ENCODE measurements at regions not wholly inside any gene's neighbourhood (a gene's known extent, or its start where the extent isn't known, plus 50 kb on each side); places are given as distances from the start of the nearest gene placed in this dataset.

GRCh38 chr5:1975898-1976765 is 93.4 kb upstream of the IRX4 start:
- DNase-seq (ENCODE audit: low read depth, low spot score) (no peak), FAIRE-seq (no peak)
- Histone ChIP-seq H3K4me3 (replicated peaks in 1 of 3; ENCODE audit: insufficient read depth in 1 of 3, low read depth in 1 of 3, low read length in 3 of 3) (no peak overlapping the region), H3K27me3 (ENCODE audit: control insufficient read depth in 2 of 2, insufficient read depth in 2 of 2, low read length in 2 of 2) (no peaks in the 10 kb centered on the region), H3K9me3 (replicated peaks; ENCODE audit: control insufficient read depth, insufficient read depth, low read length) (no peaks in the 10 kb centered on the region), H3K4me1 (ENCODE audit: control insufficient read depth, extremely low read depth, insufficient read depth, low read length) (no peaks in the 10 kb centered on the region), H4K20me1 (replicated peaks; ENCODE audit: control insufficient read depth, extremely low read depth, insufficient read depth, low read length) (no peaks in the 10 kb centered on the region), H2AFZ (ENCODE audit: low read depth, low read length) (no peak overlapping the region), H3K27ac (ENCODE audit: insufficient read depth, low read depth, low read length) (no peak overlapping the region), H3K79me2 (ENCODE audit: control insufficient read depth, insufficient read depth, low read length) (no peaks in the 10 kb centered on the region), H3K9me1 (replicated peaks; ENCODE audit: control insufficient read depth, extremely low read depth, insufficient read depth, low read length) (no peaks in the 10 kb centered on the region), H3K4me2 (ENCODE audit: insufficient read depth, low read length) (no peak overlapping the region), H3K36me3 (ENCODE audit: control insufficient read depth in 2 of 2, extremely low read depth in 1 of 2, insufficient read depth in 2 of 2, low read length in 2 of 2) (no peaks in the 10 kb centered on the region), H3K9ac (replicated peaks; ENCODE audit: extremely low read depth, insufficient read depth, low read length) (no peak overlapping the region)
- dilution Hi-C loops (cut with MboI; ENCODE audit: extremely low pct_ligation_motif_present, low sequenced_read_pairs) (no loop called here), intact Hi-C loops (cut with micrococcal nuclease) (no loop called here)
- no peak for TF ChIP-seq CTCF (IDR thresholded peaks at IDR 0.05; ENCODE audit: extremely low read depth in 1 of 2, insufficient read depth in 1 of 2, low read depth in 1 of 2, low read length in 2 of 2)
- no TSS peak for BruUV-seq (replicated peaks)
- CTCF ChIA-PET: no interaction called here
- POLR2A ChIA-PET: no interaction called here

GRCh38 chr5:1975406-1975715 is 92.6 kb upstream of the IRX4 start:
- no peaks in the 10 kb centered on the region for H4K20me1 ChIP-seq (replicated peaks; ENCODE audit: control insufficient read depth, extremely low read depth, insufficient read depth, low read length)
- H3K9me1 ChIP-seq (replicated peaks; ENCODE audit: control insufficient read depth, extremely low read depth, insufficient read depth, low read length): no peaks in the 10 kb centered on the region
- TF ChIP-seq EZH2 (IDR thresholded peaks at IDR 0.05; ENCODE audit: borderline replicate concordance, low read depth, low read length, severe bottlenecking): no peak
- no peak for TF ChIP-seq POLR2AphosphoS5 (IDR thresholded peaks at IDR 0.05; ENCODE audit: insufficient read depth, low read depth, low read length)
- no peak for TF ChIP-seq POLR2A (IDR thresholded peaks at IDR 0.05; ENCODE audit: low read depth, low read length)
- TF ChIP-seq CTCF (IDR thresholded peaks at IDR 0.05; ENCODE audit: extremely low read depth in 1 of 2, insufficient read depth in 1 of 2, low read depth in 1 of 2, low read length in 2 of 2): no peak
- TF ChIP-seq MAX (IDR thresholded peaks at IDR 0.05; ENCODE audit: insufficient read depth, insufficient read length): no peak
- no peak for TF ChIP-seq JUN (IDR thresholded peaks at IDR 0.05; ENCODE audit: borderline replicate concordance, insufficient read depth, insufficient read length, low read depth)
- no peak for TF ChIP-seq GATA2 (IDR thresholded peaks at IDR 0.05; ENCODE audit: insufficient read depth, insufficient read length, low read depth, low read length)
- no peak for TF ChIP-seq MYC (IDR thresholded peaks at IDR 0.05; ENCODE audit: low read depth, low read length)
- no peak for TF ChIP-seq FOS (IDR thresholded peaks at IDR 0.05; ENCODE audit: borderline replicate concordance, insufficient read depth, low read length)
- no peaks in the 10 kb centered on the region for H3K4me1 ChIP-seq (ENCODE audit: control insufficient read depth, extremely low read depth, insufficient read depth, low read length)
- H2AFZ ChIP-seq (ENCODE audit: low read depth, low read length): no peak overlapping the region
- intact Hi-C loops (cut with micrococcal nuclease) (no loop called here), dilution Hi-C loops (cut with MboI; ENCODE audit: extremely low pct_ligation_motif_present, low sequenced_read_pairs) (no loop called here)
- no peaks in the 10 kb centered on the region for H3K27me3 ChIP-seq (ENCODE audit: control insufficient read depth in 2 of 2, insufficient read depth in 2 of 2, low read length in 2 of 2)
- DNase-seq (ENCODE audit: low read depth, low spot score) (no peak), FAIRE-seq (no peak)
- H3K9ac ChIP-seq (replicated peaks; ENCODE audit: extremely low read depth, insufficient read depth, low read length): no peak overlapping the region
- no peaks in the 10 kb centered on the region for H3K79me2 ChIP-seq (ENCODE audit: control insufficient read depth, insufficient read depth, low read length)
- H3K9me3 ChIP-seq (replicated peaks; ENCODE audit: control insufficient read depth, insufficient read depth, low read length): no peaks in the 10 kb centered on the region
- no peak overlapping the region for H3K4me3 ChIP-seq (replicated peaks in 1 of 3; ENCODE audit: insufficient read depth in 1 of 3, low read depth in 1 of 3, low read length in 3 of 3)
- ChIA-PET CTCF (no interaction called here), POLR2A (no interaction called here)
- no TSS peak for BruUV-seq (replicated peaks)
- no peaks in the 10 kb centered on the region for H3K36me3 ChIP-seq (ENCODE audit: control insufficient read depth in 2 of 2, extremely low read depth in 1 of 2, insufficient read depth in 2 of 2, low read length in 2 of 2)
- no peak overlapping the region for H3K27ac ChIP-seq (ENCODE audit: insufficient read depth, low read depth, low read length)
- H3K4me2 ChIP-seq (ENCODE audit: insufficient read depth, low read length): no peak overlapping the region

Data from endothelial cell of umbilical vein (primary cell).